ENCODE measurements at regions not wholly inside any gene's neighbourhood (a gene's known extent, or its start where the extent isn't known, plus 50 kb on each side); places are given as distances from the start of the nearest gene placed in this dataset.
"Not testable (repeated sequence)": the region's sequence is repeated elsewhere in the genome, so short reads cannot be mapped to it uniquely, and the experiment has no call there.

DNA sequence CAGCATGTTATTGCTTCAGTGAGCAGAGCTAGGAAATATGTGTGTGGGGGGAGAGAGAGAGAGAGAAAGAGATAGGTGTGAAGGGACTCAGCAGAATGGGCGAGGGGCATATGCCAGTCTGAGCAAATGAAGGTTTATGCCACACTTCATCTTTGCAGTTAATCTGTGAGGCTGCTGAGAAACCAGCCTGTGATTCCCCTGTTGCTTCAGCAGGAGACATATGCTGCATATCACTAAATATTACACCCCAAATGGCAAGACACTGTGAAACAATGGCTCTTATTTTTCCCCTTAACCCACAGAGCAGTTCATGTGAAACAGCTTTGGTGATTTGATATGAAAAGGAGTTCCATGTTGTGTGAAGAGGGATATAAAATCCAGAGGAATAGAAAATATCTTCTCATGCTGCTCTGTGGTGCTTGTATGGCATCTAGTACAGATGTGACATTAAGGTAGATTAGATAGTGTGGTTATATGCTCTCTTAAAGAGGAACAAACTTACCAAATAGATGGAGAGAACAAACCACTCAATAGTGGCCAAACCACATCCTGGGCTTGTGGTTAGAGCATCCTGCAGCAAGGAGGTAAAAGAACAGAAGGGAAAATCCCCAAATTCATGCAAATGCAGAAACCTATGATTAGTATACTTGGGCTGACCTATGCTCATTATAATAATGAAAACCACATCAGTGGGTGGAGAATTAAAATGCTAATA lies 864.2 kb downstream of the FAM181B start:
- no peak for DNase-seq

DNA sequence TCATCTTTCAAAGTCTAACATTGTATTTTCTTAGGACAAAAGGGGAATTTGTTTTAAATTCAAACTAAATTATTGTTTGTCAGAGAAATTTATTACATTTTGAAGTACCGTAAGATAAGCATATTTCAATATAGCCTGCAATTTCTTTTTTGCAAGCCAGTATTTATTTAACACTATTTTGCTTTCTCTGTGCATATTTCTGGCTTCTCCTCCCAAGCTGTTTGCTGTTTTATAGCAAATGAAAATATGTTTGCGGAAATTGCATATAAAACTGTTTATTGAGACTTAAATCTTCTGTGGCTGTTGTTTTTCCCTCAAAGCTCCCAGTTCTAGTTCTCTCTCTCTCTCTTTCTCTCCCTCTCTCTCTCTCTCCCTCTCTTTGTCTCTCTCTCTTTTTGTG lies 866.8 kb downstream of the FAM181B start:
- no peak for DNase-seq

DNA sequence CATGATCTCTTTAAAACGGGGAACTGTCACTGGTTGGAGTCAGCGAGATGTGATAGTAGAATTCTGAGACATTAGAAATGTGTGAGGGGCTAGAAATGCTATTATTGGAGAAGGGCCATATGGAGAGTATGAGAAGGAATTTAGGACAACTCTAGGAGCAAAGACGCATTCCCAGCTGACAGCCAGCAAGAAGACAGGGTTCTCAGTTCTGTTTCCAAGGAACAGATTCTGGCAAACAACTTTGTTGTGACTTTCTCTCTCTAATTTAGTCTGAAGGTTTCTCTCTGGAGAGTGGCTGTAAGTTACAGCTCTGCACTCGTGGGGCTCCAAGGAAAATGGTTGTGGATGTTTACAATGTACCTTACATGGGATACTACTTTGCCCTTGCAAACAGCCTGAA lies 876.3 kb downstream of the FAM181B start:
- DNase-seq: no peak

DNA sequence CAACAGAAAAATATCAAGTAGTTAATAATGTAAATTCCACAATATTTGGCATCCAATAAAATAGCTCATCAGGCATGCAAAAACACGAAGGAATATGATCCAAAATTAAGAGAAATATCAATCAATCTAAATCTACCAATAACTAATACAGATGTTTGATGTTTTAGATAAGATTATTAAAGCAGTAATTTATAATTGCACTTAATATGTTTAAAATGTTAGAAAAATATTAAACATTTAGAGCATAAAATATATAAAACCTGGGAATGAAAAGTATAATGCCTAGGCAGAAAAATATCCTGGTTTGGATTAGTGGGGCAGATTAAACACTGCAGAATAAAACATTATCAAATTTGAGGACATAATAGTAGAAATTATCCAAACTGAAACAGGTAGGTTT lies 879.9 kb downstream of the FAM181B start:
- DNase-seq: no peak

DNA sequence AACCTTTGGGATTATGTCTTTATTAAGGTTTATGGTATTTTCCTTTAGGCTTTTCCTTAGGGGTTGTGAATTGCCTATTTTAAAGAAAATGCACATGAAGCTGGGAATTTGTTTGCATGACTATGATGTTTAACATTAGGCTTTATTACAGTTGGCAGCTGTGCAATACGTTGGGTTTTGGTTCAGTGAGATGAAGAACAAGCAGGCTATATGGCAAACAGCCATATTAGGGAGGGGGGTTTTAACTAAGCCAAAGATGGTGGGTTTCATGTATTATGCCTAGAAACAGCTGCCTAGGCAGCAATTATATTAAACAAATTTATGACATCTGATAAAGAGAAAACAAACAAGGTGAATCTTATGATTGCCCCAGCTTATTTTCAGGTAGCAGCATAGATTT lies 880.8 kb downstream of the FAM181B start:
- DNase-seq: no peak

DNA sequence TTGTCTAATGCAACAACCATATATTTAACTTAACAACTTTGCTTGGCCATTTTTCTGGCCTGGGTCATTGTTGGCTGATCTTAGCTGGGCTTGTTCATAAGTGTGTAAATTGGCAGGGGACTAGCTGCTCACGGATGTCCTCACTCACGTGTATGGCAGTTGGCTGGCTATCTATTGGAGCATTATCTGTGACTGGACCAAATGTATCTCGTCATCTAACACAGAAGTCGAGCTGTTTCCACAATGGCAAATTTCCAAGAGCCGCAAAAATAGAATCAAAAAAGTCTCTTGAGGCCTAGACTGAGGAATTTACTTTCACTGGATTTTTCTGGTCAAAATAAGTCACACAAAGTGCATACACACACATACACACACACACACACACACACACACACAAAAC lies 893.3 kb downstream of the FAM181B start:
- no peak for DNase-seq

DNA sequence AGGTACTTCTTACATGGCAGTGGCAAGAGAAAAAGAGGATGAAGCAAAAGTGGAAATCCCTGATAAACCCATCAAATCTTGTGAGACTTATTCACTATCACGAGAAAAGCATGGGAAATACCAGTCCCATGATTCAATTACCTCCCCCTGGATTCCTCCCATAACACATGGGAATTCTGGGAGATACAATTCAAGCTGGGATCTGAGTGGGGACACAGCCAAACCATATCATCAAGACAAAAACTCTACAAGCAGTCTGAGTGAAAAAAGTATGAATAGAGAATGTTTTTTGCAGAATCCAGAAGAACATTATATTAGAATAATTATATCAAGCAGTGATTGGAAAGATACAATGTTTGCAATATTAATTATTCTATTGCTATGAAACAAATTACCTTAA lies 893.7 kb downstream of the FAM181B start:
- DNase-seq: no peak

DNA sequence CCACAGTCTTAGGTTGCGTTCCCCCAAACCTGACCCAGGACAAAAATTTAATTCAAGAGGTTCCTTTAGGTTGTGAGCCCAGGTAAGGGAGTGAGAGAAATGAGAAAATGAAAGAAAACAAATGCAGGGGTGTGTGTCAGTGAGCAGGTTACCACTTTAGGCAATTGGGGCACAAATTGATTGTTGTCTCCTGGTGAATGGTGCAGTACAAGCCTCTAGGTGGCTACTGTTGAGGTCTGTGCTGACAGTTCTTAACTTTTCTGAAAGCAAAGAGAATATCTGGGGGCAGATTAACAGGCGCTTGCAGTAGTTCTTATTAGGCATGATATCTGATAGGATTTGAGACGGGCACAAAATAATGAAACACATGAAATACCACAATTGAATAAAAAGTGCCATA lies 894.6 kb downstream of the FAM181B start:
- no peak for DNase-seq

DNA sequence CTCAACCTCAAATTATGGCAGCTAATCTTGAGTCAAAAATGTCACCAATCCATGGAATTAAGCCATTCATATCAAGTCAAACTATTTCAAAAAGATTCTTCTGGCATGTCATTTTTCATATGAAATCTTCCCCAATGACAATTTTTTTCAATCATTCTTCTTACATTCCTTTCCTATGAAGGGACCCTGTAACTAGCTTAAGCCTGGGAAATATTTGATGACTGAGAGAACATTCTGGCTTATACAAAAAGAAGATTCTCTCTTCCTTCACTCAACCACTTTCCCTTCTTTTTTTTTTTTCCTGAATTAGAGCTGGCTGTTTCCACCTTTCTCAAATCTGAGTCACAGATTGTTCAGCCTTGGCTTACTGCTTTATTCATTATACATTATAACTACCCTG lies 903.7 kb downstream of the FAM181B start:
- DNase-seq: no peak

DNA sequence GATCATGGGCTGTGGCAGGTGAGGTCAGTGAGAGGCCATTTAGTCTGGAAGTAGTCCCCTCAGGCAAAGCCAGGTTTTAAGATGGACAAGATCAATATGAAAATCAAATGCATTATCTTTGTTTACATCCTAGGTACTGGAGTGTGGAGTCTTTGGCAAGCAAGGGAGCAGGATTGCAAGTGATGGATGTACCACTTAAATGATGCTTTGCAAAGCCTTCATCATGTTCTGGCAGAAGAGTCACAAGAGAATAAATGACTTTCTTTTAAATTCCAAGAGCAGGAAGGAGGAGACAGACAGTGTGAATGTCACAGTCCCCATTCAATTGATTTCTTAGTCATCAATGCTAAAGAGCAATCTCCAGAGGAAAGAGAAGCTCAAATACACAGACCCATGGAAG lies 908.3 kb downstream of the FAM181B start:
- no peak for DNase-seq

DNA sequence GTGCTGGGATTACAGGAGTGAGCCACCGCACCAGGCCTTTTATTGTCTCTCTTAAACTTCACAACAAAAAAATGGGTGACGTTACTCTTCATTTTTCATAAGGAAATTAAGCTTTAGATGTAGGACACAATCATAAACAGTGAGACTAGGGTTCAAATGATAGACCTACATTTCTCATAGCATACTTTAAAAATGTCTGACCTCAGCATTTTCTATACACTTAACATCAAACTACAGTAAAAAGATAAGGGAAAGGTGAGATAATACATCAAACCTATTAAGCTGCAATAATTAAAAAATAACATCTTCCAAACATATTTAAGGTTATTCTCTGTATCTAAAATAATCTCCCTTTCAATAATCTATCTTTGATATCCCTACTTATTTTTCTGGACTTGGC lies 914.2 kb downstream of the FAM181B start:
- no peak for DNase-seq

DNA sequence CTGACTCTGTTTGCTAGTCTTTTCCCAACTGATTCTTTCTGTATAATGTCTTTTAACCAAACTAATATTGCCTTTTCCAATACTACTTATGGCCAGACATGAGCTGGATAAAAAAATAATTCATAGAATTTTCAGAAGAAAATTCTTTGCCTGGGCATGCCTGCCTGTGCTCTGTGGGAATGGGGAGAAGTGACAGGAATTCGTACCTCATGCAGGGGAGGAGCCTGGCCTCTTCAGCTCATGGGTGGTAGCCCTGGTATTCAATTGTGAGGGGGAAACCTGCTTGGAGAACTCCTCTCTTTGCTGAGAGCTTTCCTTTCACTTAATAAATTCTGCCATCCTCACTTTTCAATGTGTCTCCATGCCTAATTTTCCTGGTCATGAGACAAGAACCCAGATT lies 928.8 kb downstream of the FAM181B start:
- DNase-seq: no peak

DNA sequence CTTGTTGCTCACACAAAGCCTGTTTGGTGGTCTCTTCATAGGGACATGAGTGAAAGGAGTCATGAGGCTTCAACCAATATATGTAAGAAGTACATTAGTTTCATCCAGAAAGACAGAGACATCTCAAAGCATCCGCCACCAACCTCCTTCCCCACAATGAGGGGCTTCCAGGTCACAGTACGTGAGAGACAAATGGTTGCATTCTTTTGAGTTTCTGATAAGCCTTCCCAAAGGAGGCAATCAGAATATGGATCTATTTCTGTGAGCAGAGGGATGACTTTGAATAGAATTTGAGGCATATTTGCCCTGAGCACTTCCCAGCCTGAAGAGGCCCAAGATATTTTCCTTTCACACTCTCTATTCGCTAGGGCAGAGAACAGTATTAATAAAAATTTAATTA lies 931.1 kb downstream of the FAM181B start:
- DNase-seq: no peak

DNA sequence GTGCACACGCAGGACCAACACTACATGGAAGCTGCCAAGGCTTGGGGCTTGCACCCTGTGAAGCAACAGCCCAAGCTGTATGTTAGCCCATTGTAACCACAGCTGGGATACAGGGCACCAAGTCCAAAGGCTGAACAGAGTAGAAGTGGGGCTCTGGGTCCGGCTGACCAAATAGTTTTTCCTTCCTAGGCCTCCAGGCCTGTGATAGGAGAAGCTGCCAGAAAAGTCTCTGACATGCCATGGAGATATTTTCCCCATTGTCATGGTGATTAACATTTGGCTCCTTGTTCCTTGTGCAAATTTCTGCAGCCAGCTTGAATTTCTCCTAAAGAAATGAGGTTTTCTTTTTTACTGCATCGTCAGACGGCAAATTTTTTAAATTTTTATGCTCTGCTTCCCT lies 941.2 kb downstream of the FAM181B start:
- no peak for DNase-seq

DNA sequence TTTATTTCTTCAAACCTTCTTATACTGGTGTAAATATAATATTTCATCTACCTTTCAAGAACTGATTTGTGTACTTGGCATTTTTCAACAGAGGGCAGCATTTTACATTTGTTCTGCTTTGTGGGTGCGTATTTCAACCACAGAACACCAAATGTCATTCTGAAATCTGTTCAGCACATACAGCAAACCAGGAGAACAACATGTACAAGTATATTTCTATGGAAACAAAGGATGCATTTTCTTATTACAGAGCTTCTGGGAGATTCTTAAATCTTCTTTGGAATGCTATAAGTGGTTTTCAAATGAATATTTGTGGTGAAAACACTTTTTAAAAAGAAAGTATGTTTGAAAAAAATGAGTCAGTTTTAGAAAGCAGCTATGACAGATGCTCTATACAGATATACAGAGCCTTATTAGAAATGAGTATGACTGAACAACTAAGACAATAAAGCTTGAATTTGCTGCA lies 946.0 kb downstream of the FAM181B start:
- no peak for DNase-seq

DNA sequence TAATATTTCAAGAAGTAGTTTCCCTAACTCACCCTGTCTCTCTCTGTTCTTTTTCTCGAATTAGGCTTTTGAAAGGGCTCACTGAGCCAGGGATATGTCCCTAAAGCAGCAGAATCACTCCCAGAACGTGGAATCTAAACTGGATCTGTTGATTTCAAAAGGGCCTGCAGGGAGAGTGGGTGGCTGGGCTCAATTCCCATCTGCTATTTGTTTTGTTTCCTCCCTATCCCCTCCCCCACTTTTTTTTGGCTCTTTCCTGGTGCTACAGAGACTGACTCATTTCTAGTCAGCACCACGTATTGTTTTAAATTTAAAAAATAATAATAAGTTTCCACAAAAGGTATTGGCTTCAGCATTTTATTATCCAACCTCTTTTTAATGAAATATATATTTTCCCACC lies 961.5 kb downstream of the FAM181B start:
- no peak for DNase-seq

DNA sequence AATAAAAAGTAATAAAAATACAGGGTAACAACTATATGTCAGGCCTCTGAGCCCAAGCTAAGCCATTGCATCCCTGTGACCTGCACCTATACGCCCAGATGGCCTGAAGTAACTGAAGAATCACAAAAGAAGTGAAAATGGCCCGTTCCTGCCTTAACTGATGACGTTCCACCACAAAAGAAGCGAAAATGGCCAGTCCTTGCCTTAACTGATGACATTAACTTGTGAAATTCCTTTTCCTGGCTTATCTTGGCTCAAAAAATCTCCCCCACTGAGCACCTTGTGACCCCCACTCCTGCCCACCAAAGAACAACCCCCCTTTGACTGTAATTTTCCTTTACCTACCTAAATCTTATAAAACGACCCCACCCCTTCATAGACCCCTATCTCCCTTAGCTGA lies 963.8 kb downstream of the FAM181B start:
- DNase-seq: not testable (repeated sequence)

DNA sequence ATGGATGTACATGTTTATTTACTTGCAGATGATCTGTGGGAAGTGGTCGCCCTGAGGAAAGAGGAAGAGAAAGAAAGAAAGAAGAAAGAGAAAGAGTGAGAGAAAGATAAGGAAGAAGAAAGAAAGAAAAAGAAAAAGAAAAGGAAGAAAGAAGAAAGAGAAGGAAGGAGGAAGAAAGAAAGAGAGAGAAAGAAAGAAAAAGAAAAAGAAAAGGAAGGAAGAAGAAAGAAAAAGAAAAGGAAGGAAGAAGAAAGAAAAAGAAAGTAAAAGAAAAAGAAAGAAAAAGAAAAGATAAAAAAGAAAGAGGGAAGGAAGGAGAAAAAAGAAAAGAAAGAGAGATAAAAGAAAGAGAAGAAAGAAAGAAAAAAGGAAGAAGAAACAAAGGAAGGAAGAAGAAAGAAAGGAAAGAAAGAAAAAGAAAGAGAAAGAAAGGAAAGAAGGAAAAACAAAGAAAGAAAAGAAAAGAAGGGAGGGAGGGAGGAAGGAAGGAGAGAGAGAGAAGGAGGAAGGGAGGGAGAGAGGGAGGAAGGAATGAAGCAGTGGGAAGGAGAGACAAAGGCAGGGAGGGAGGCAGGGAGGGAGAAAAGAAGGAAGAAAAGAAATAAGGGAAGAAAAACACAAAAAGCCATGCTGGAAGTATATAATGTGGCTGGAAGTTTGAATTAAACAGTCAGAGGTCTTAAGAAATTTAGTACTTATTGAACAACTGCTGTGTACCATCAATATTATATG lies 976.6 kb downstream of the FAM181B start:
- no peak for DNase-seq

DNA sequence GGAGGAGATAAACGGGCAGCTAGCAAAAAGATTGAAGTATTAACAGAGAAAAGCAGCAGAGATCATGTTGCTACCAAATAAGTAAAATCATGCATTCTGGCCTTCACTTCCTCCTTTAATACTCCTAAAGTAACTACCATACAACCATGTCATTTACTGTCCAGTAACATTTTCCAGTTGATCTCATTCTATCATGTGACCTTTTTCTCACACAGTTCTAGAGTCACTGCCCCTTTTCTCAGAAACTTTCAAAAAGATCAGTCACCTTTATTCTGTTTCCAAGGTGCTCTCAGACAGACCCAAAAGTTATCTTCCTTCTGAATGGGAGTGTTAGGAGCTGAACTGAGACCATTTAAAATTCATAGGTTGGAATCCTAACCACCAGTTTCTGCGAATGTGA lies 984.4 kb downstream of the FAM181B start:
- DNase-seq: no peak

DNA sequence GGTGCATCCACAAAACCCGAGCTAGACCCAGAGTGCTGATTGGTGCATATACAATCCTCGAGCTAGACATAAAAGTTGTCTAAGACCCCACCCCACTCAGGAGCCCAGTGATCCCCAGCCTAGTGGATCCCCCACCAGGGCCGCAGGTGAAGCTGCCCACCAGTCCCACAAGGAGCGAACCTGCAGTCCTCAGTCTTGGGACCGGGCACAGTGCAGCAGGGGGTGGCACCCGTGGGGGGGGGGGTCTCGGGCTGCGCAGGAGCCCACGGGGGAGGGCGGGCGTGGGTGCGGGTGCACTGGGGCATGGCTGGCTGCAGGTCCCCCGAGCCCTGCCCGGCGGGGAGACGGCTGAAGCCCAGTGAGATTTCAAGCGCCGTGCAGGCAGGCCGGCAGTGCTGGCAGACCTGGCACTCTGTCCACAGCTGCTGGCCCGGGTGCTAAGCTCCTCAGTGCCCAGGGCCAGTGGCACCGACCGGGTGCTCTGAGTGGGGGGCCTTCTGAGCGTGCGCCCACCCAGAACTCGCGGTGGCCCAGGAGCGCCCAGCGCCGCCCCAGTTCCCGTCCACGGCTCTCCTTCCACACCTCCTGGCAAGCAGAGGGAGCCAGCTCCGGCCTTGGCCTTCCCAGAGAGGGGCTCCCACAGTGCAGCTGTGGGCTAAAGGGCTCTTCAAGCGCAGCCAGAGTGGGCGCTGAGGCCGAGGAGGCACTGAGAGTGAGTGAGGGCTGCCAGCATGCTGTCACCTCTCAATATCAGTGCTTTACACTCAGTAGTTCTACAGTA lies 989.1 kb downstream of the FAM181B start:
- DNase-seq: no peak

DNA sequence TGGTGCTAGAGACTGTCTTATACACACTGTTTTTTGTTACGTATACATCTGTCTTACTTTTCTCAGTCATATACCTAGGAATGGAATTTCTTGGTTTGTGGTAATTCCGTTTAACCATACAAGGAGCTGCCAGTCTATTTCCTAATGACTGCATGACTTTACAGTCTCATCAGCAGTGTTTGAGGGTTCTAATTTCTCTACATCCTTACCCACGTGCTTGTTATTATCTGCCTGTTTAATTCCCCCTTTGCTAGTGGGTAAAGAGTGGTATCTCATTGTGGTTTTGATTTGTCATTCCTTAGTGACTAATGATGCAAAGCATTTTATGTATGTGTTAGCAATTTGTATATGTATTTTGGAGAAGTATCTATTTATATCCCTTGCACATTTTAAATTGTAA lies 1008.0 kb downstream of the FAM181B start:
- DNase-seq: no peak

DNA sequence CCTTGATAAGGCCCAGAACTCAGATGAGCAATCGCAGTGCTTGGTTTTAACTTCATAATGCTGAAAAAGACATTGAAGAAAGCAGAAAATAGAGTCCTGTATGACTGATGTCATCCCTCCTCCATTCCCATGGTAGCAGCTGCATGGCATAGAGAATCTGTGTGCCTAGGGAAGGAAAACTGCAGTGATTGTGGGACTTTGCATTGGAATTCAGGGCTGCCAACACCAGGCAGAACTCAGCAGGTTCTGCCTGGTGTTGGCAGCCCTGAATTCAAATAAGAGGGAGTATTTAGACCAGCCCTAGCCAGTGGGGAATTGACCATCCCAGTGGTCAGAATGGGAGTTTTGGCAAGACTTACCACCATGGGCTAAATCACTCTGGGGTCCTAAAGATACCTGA lies 1016.0 kb downstream of the FAM181B start:
- DNase-seq: no peak

DNA sequence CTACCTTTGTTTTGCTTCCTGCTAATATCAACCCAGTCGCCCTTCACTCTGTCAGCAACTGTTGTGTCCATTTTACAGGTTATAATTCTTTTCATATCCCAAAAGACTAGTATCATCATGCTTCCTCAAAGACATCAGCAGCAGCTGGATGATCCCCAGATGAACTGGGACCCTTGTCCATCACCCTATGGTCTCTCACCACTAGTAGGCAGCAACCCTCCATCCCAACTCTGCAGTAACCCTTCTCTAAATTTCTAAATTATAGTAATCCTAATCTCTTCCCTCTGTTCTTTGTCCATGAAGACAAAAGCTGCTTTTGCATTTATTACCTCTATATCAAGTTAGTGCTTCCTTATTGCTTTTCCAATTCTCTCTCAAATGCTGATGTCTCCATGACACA lies 1025.8 kb downstream of the FAM181B start:
- no peak for DNase-seq

DNA sequence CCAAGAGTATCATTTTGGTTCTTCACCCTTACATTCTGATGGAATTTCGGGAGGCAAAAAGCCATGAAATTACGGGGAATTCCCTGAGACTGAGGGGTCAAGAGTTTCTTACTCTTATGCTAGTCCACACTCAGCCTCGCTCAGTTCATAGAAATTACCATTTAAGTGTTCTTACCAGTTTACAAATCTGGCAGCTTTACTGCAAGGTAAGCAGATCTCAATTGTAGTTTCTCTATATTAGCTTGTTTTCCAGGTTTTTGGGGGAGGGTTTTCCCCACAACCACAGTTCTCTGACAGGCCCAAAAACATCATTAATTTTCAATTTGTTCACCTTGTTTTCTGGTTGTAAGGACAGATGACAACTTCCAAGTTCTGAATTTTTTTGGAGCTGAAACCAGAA lies 1028.4 kb downstream of the FAM181B start:
- no peak for DNase-seq

Data from midbrain (tissue), 1 donor.